ENCODE measurements at regions not wholly inside any gene's neighbourhood (a gene's known extent, or its start where the extent isn't known, plus 50 kb on each side); places are given as distances from the start of the nearest gene placed in this dataset.
"Not testable (repeated sequence)": the region's sequence is repeated elsewhere in the genome, so short reads cannot be mapped to it uniquely, and the experiment has no call there.

DNA sequence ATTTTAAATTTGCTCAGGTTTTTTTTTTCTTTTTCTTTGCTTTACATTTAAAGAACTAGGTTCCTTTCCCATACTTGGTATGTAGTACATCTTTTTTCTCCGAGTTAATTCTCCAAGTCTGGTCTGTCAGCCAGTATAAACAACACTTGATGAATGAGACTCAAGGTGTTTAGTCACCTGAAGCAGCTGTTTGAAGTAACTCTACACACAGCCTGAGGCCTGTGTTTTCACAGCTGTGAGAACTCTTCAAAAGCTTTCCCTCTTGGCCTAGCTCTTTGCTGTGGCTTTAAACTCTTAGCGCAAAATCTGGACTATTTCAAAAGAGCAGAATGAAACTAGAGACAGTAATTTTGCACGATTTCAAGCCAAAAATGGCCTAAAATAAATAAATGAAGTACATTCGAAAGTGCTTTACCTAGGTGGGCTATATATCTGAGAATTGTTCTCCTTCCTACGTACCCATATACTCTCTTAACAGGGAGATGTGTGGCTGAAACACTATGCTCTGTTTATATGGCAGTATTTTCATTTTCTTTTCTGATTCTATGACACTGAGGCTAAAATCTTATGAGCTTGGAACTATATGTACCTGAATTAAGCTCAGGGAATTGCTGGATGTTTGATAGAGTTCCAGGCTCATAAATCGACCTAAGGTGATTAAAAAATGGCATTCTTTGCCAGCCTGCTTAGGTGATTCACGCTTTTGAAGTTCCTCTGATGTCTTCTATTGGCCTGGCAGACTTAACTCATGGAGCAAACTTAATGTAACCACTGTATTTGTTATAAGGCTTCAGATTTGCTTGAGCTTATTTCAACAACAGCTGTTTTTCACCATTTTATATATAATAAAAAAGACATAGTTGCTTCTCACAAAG lies 1044.1 kb upstream of the ZEB2 start:
- DNase-seq: peak; percentile 36

DNA sequence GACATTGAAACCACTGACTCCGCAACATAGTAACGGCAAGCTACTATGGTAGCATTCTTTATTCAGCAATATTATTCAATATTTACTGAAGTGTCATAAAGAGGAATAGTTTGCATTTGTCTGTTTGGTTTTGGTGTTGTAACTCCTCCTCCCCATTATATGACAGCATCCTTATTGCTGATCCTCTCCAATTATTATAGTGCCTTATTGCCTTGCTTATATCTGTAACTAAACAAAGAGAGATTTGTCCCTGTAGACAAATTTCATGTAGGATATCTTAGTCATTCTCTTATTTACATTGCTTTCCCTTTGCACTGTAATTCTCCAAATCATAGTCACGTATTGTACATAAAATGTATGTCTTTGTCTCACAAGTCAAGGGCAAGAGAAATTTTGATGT lies 1041.2 kb upstream of the ZEB2 start:
- no peak for DNase-seq

GRCh38 chr2:145558617-145559350 lies 1038.9 kb upstream of the ZEB2 start:
- DNase-seq: no peak

- DNase-seq: no peak
Measured at GRCh38 chr2:145555360-145555759, 1035.4 kb upstream of the ZEB2 start.

DNA sequence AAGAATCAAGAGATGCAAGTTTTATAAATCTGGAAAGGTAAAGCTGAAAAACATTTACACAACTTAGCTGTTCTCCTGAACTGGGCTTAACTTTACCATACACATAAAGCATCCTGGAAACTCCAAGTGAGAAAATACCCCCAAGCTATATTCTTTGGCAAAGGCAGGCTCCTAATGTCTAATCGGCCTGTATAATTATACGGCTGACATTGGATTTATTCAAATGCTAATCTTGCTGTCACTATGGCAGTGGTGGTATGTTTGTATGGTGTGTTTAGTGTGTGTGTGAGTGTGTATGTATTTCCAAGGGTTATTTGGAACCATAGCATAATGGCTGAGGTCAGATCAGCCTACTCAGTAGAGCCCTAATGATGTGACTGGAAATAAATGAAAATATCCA lies 1031.8 kb upstream of the ZEB2 start:
- no peak for DNase-seq

DNA sequence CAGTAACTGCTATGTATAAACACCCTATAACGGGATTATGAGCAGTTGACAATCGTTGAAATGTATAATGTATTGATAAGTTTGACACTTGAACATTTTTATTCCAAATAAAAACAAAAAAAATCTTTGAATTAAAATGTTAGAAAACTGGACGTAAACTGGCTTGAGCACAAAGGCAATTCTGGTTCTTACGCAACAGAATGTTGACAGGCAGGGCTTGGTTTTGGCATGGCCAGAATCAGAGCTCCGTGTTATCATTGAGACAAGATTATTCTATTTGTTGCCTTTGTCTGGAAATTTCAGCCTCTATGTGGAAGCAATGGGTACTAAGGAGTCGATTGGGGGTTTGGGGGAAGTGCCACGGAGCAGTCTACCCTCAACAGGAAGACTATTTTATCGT lies 1028.6 kb upstream of the ZEB2 start:
- DNase-seq: no peak

GRCh38 chr2:145547620-145548019 lies 1027.7 kb upstream of the ZEB2 start:
- no peak for DNase-seq

- no peak for DNase-seq
Measured at GRCh38 chr2:145546091-145546490, 1026.2 kb upstream of the ZEB2 start.

DNA sequence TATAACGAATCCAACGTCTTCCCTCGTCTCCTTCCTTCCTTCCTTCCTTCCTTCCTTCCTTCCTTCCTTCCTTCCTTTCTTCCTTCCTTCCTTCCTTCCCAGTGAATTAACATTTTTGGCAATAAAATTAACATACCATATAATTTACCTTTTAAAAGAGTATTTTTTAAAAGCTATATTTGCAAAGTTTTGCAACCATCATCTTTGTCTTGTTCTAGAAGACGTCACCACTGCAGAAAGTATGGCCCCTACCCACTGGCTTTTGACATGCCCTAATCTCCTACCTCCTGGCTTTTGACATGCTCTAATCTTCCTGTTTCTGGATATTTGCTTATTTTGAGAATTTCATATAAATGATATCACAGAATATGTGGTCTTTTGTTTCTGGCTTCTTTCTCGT lies 1023.9 kb upstream of the ZEB2 start:
- no peak for DNase-seq

- no peak for DNase-seq
Measured at GRCh38 chr2:145543155-145543554, 1023.2 kb upstream of the ZEB2 start.

GRCh38 chr2:145541028-145541427 lies 1021.1 kb upstream of the ZEB2 start:
- DNase-seq: no peak

GRCh38 chr2:145538661-145539350 lies 1018.9 kb upstream of the ZEB2 start:
- no peak for DNase-seq

DNA sequence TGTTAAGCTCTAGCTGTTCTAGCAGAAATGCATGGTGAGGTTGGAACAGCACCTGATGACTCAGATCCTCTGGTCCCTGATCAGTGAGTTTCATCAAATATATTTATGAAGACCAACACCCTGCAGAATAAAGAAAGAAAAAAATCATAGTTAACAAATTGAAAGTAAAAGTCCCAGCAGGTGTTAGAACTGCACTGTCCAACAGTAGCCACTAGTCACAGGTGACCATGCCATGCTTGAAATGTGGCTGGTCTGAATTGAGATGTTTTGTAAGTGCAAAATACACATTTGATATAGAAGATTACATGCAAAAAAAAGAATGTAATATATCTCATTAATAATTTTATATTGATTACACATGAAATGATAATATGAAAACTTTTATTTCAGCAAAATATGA lies 1010.7 kb upstream of the ZEB2 start:
- DNase-seq: no peak

DNA sequence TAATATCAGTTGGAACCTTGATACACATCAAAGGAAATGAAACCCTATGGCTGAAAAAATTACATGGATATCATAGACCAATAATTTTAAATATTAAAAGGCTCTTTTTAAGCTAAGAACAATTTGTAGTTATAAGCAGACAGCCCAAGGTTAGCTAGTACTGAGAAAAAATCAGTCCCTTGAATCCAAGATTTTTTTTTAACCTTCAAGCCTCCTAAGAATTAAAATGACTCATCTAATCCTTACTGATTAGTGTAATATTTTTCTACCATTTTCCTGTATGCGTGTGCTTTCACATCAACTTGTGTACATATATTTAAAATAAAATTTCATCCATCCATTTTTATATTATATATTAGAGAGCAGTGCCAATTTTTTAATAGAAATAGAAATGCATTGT lies 1004.9 kb upstream of the ZEB2 start:
- DNase-seq: no peak

DNA sequence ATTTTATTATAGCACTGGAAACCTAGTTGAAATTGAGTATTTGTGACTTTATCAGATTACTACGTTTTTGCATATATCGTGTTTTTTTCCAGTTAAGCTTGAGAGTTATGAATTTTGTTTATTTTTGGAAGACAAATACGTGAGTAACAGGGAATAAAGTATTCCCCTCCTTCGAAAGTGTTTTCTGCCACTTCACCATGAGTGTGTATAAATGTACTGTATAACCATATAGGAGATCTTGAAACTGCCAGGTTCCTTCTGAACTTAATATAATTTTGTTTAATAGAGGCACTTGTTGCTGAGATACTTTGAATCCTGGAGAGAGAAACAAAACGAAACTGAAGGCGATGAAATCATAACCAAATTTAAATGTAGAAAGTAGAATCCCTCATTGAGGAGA lies 1004.4 kb upstream of the ZEB2 start:
- DNase-seq: no peak

GRCh38 chr2:145519254-145519653 lies 999.3 kb upstream of the ZEB2 start:
- DNase-seq: not testable (repeated sequence)

DNA sequence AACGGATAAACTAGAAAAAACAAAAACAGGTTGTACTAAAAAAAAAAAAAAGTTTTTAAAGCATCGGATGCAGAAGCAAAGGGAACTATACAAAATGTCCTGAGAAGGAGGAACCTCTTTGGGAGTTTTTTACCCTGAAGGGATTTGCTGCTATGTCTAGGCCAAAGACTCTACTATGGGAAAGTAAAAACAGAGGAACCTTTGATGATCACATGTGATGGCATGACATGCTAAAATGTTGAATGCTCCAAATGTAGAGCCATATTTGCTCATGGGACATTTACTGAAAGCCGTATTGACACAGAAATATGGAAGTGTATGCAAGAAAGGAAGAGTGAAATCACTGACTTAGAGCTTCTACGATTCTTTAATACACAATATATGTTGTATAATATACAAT lies 992.0 kb upstream of the ZEB2 start:
- DNase-seq: no peak

- no peak for DNase-seq
Measured at GRCh38 chr2:145503511-145503910, 983.6 kb upstream of the ZEB2 start.

DNA sequence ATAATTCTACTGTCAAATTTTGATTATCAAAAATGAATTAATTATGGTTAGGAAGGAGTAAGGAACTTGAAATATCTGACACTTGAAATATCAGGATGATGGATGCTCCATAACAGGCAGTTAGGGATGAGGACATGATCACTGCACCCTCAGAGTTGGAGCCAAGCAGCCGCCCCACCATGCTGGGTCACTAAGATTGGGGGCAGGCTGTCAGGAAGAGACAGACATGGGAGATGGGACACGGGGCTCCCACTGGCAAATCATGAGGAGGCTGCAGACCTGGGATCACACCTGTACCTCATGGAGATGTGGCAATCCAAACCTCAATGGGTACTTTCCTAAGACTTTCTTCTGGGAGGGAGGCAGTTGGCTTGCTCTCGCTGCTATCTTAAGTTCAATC lies 982.0 kb upstream of the ZEB2 start:
- no peak for DNase-seq

- DNase-seq: no peak
Measured at GRCh38 chr2:145495590-145495989, 975.7 kb upstream of the ZEB2 start.

- DNase-seq: no peak
Measured at GRCh38 chr2:145494441-145494840, 974.5 kb upstream of the ZEB2 start.

GRCh38 chr2:145488571-145488970 lies 968.7 kb upstream of the ZEB2 start:
- no peak for DNase-seq

- DNase-seq: no peak
Measured at GRCh38 chr2:145484448-145485097, 964.7 kb upstream of the ZEB2 start.
